KG1 (cell line): ENCODE measurements at regions not wholly inside any gene's neighbourhood (a gene's known extent, or its start where the extent isn't known, plus 50 kb on each side); places are given as distances from the start of the nearest gene placed in this dataset.

Experiments
- DNase-seq: peaks from one replicate; lab custom pipeline; 2025; lab: John Stamatoyannopoulos, UW

DNA sequence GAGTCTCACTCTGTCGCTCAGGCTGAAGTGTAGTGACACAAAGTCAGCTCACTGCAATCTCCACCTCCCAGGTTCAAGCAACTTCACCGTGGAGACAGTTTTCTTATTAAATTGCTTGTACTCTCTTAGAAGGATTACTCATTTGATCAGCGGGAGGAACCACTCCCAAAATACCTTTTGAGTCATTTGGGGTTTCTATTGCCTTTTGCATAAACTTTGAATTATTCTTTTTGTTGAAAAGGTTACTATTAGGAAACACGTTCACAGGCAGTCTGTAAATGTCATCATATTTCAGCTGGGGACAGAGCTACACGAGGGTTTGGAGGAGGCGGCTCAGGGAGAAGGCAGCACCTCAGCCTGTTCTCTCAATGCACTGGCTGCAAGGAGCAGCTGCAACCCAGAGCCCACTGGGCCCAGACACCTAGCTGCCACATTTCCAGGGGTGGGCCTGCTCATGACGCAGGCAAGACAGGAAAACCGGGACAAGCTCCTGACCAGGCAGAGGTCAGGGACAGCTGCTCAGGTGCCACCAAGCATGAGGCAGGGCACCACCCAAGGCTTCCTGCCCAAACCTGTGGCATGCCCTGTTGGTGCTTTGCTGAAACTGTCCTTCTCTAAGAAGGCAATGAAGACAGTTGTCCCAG is 205.9 kb downstream of the BMP7 start:
- no peak for DNase-seq

DNA sequence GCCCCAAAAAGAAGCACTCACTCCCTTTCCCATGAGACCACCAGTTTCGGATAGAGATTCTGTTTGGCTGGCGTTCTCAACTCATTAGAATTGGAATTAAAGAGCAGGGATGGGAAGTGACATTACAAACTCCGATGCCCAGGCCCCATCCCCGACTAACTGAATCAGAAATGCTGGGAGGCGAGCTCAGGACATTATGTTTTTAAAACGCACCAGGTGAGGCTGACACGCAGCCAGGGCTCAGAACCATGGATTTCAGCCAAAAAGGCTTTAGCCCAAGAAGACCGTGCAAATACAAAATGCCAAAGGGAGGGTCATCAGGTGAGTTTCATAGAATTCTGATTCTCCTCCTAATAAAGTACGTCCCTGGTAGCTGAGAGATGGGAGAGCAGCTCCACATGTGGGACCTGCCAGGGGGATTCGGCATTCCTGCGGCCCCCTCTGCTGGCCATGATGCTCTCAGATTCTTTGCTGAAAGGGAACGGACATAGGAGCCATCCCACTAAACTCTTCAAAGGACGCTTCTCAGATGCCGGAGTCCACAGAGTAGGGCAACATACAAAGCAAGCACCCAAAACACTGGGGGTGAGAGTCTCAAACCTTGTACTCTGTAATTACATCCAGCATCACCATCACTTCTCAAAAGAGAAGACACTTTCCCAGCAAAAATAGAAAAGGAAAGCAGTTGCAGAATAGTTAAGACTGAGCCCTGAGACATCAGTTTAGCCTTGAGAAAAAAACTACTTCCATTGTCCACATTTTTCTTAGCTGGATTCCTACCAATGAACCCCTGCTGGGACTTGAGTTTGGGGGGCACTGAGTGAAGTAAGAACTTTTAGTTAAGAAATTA is 205.2 kb downstream of the BMP7 start:
- no peak for DNase-seq

DNA sequence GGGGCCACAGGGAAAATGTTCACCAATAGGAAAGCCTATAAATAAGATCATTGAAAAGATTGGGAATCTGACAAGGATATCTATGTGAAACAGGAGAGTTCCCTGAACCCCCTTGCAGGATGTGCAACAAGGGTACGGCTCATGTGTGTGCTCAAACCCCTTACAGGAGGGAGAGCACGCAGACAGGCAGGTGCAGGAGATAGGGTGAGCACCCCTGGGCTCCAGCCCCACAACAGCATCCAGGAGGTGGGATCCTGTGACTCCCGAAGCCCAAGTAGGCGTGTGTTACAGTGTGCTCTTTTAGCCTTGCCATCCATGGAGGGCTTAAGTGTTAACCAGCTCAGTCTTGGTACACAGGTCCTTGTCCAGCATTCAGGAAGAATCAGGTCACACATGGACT is 204.2 kb downstream of the BMP7 start:
- DNase-seq: no peak

DNA sequence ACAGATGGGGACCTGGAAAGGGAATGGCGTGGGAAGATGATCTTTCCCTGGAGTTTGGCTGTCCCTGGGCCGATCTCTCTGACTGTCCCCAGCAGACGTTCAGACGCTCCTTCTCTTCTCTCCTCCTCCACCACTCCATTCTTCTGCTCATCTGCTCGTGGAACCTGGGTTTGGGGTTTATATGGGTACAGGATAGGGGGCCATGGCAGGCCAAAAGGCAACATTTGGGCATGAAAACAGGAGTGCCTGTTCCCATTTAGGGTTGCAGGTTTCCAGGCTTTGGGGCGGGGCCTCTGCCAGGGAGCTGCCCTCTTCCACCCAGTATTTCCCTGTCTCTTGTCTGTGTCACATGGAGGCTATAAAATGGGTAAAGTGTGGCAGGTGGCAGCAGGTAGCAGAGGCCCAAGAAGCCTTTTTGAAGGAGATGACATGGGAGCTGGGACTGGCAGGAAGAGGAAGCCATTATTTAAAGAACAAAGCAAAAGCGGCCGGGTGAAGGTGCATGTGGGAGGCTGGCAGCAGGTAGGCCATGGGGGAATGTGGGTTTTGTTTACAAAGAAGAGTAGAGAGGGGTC is 203.7 kb downstream of the BMP7 start:
- no peak for DNase-seq

DNA sequence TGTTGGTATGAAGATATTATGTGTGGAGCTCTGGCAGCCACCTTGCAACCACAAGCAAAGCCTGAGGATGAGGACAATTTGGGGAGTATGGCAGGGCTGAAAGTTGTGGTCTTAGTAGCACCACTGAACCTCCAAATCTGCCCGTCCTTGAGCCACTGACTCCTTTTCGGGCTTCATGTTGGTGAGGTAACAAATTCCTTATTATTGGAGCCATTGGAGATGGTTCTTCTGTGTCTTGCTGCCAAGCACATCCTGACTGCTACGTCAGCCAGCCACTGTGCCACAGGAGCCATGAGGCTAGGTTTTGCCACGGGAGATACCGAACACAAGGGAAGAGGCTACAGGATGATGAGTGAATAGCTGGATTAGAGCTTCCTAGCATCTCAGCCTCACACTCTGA is 201.6 kb downstream of the BMP7 start:
- no peak for DNase-seq

GRCh38 chr20:57065646-57066045 is 200.8 kb downstream of the BMP7 start:
- DNase-seq: no peak

GRCh38 chr20:57066126-57066900 is 200.1 kb downstream of the BMP7 start:
- no peak for DNase-seq

DNA sequence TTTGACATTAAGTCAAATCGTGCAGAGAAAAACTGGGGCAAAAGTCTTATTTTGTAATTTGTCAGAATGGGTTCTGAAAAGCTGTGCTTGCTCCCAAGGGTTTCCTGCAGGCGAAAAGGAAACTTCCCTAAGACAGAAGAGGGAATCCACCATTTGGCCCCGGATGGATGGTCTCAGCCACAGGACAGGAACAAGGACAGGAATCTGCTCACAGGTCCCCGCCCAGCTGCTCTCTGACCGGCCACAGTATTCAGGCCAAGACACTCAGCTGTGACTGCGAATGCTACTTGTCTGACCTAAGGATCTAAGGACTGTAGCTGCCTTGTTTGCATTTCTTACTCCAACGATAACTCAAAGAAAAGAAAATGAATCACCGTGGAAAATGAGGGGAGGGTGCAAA is 197.0 kb downstream of the BMP7 start:
- no peak for DNase-seq

- no peak for DNase-seq
Observed at GRCh38 chr20:57070296-57070695, 196.1 kb downstream of the BMP7 start.

DNA sequence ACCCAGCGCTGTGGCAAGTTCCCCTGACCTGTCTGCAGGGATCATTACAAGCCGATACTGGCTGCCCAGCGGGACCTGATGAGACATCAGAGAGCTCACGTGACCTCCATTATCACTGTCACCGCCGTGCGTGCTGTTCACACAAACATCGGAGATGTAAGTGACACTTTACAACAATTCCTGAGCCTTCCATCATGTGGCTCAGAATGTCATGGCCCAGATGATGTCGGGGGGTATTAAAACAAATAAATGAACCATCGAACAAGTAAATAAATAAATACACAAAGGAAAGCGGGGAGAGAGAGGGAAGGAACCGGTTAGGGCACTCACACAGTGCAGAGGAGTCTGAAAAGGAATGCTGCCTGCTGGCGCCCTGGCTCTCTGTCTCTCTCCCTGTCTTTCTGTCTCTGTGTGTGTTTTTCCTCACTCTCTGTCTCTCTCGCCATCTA is 195.1 kb downstream of the BMP7 start:
- no peak for DNase-seq

- no peak for DNase-seq
Observed at GRCh38 chr20:57071954-57072583, 194.4 kb downstream of the BMP7 start.

DNA sequence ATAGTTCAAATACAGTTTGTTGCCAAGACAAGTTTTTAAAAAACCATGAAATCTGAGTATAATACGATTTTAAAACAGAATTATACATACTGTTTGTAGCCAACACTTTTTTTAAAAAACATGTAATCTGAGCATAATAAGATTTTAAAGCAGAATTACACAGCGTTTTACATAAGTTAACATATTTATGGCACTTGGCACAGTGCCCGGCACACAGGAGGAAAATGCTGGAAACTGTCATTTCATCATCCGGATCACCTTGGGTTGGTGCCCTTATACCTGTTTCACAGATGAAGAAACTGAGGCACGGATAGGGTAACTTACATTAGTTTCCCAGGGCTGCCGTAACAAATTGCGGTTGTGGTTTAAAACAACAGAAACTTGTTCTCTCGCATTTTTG is 193.0 kb downstream of the BMP7 start:
- no peak for DNase-seq

GRCh38 chr20:57074386-57074785 is 192.1 kb downstream of the BMP7 start:
- no peak for DNase-seq

GRCh38 chr20:57075181-57075580 is 191.3 kb downstream of the BMP7 start:
- DNase-seq: no peak

DNA sequence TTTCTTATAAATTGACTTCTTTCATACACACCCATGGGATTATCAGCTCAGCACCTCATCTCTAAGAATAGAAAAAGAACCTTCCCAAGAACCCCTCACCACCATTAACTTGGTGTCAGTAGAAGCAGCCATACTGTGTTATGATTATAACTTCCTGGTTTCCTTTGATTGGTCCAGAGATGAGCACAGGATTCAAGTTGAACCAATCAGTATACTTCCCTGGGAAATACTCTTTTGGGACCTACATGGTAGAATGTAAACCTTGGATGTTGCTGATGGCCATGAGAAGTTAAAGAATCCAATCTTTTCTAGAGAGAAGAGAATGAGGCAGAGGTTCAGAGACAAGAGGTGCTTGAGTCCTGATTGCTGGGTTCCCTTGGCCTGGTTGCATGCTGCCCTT is 190.8 kb downstream of the BMP7 start:
- DNase-seq: no peak

GRCh38 chr20:57076152-57076652 is 190.2 kb downstream of the BMP7 start:
- DNase-seq: no peak

DNA sequence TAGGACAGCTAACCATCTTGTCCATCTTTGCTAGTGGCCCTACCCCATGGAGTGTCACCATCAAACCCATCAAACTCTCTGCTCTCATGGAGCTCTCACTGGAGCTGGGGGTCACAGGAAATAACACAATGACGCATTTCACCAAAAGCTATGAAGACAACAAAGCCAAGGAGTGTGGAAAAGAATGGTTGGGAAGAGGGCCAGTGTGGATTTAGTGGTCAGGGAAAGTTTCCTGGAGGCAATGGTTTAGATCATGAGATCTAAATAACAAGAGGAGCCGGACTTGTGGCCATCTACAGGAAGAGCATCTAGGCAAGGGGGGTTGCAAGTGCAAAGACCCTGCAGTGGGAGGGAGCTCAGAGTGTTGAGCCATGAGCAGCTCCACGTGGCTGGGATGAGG is 189.5 kb downstream of the BMP7 start:
- DNase-seq: no peak

DNA sequence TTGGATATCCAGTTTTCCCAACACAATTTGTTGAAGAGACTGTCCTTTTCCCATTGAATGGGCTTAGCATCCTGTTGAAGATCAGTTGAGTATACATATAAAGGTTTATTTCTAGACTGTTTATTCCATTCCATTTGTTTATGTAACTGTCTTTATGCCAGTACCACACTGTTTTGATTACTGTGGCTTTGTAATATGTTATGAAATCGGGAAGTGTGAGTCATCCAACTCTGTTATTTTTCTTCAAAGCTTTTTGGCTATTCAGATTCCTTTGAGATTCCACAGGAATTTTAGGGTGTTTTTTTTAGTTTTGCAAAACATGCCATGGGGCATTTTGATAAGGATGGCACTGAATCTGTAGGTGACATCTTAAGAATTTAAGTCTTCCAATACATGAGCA is 188.3 kb downstream of the BMP7 start:
- DNase-seq: no peak

DNA sequence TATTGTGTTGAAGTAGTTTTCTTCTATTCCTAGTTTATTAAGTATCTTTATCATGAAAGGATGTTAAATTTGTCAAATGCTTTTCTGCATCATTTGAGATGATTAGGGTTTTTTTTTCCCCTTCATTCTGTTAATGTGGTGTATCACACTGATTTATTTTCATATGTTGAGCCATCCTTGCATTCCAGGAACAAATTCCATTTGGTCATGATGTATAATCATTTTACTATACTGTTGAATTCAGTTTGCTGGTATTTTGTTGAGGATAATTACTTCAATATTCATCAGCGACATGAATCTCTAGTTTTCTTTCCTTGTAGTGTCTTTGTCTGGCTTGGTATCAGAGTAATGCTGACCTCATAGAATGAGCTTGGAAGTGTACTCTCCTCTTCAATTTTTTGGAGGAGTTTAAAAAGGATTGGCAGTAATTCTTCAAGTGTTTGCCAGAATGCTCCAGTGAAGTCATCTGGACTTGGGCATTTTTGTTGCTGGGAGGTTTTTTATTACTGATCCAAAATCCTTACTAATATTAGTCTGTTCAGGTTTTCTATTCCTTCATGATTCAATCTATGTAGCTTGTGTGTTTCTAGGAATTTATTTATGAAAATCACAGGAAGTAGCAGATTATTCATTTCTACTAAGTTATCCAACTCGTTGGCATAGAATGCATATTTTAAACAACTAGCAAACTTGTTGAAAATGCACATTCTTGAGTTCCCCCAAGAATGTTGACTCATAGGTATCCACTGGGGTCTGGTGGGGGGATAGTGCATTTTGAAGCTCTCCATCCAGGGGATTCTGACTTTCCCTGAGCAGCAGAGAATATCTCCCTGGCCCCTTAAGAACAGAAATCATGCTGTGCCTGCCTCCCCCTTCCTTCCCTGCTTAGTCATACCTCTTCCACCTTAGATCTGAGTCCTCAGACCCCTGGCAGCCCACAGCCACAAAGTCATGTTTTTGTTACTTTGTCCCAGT is 187.1 kb downstream of the BMP7 start:
- no peak for DNase-seq

DNA sequence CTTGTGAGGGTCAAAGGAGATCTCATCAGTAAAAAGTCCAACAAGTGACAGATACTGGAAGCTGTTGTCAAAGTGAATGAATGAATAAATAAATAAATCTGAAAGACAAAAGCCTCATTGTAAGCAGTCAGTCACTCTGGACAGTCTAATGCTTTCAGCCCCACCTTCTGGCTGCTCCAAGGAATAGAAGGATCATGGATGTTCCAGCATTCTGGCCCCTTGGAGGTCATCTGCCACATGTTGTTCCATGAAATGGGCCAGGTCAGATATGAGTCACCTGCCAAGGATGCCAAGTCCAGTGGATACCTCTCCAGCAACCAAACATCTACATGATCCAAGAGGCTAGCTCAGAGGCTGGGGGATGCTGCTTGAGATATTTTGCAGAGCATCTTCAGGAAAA is 185.6 kb downstream of the BMP7 start:
- no peak for DNase-seq
